GM19240 (cell line): ENCODE measurements at regions not wholly inside any gene's neighbourhood (a gene's known extent, or its start where the extent isn't known, plus 50 kb on each side); places are given as distances from the start of the nearest gene placed in this dataset.
"Not testable (repeated sequence)": the region's sequence is repeated elsewhere in the genome, so short reads cannot be mapped to it uniquely, and the experiment has no call there.

ENCODE experiments used
- DNase-seq: peaks from one replicate; pipeline ENCODE4 v3.0.0; 2011; ENCODE audit warnings: low spot score; ENCODE audit not compliant: insufficient read length

DNA sequence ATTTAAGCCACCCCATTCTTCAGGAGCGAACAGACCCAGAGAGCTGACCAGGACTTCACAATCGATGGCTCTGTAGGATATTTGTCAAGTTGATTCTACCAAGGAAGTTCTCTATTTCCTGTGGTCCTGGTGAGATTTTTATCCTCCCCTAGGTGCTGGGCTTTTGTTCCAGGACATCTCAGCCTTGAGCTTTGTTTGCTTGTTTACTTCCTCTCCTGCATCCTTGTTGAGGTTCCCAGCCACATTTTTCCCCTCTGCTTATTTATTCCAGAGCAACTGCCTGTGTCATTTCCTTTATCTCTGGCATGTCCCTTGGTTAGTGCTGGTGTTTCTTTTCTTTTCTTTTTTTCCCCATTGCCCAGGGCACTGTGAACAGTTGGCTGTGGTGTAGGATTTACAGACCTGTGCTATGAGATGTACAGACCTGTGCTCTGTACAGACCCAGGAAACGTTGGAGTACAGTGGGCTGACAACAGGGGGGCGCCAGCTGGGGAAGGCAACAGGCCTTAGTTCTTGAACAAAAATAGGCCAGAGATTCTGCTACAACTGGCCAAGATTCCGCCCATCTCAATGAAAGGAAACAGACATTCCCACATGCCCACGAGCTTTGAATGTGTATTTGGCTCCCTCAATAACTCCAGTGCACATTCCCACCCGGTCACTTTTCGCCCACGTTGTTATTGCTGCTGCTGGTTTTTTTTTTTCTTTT is 235.9 kb upstream of the DDI1 start:
- no peak for DNase-seq

DNA sequence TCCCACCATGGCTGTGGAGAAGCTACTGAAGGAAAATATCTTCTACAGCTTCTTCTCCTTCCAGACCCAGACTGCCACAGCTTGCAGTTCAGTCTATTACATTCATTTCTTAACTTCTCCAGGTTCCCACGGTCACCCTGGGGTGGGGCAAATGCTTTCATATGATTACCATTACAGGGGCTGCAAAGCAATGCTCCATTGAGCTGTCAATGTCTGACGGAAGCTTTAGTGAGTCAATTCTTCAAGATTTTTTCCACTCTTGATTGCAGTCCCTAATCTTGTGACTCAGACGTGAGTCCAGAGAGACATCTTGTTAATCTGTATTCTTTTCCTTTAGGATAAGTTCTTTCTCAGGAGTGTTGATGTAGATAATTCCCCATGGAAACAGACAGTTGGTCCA is 233.4 kb upstream of the DDI1 start:
- DNase-seq, result no peak

DNA sequence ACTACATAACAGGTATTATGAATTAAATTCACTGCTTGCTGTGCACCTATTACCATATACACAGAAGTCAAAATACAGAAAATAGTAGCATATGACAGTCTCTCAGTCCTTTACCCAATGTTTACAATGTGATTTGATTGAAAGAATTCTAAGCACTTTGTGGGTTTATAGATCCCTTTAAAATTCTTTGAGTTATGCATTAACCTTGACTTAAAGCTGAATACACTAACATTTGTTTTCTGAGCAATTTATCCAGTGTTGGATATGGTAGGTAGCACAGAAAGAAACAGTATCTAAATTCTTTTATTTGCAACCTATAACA is 230.8 kb upstream of the DDI1 start:
- DNase-seq, result no peak

DNA sequence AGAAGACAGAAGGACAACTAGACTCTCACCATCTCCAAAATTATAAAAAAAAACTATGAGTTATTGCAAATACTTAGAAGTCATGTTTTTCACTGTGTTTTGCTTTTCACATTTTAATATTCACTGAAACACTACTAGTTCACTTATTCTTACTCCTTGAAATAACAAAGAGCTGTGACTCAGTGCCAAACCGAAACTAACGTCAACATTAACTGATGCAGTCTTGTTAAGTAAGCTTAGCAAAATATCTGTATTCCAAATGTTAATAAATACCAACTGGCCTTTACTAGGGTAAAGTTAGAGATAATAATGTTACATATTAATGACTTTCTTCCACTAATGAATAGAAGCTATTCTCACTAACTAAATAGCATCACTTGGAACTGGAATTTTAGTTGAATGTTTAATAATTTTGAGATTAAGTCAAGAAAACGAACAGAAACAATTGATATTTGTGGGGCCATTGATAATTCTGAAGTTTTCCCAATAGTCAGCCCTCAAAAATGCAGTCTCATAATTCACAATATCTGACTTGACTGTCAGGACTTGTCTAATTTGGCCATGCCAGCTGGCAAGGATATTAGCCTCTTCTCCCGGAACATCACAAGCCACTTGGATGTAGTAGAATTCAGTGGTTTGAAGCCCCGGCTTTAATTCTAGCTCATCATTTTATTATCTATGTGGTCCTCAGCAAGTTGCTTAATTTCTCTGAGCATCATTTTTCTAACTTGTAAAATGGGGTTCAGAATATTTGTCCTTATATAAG is 230.1 kb upstream of the DDI1 start:
- no peak for DNase-seq

DNA sequence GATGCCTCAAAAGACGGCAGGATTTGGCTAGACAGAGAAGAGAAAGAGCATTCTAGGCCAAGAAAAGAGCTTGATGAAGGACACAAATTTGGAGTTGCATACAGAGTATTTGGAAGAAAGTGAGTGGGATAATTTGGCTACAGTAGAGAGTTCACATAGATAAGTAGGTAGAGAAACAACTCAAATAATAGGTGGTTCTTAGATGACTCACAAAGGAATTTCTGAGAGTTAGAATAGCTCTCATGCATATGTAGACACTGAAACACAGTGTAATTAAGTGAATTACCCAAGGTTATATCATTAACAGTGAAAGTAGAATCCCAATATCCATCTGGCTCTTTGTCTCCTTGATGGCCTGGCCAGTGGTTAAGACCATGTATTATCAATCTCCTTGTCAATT is 228.6 kb upstream of the DDI1 start:
- no peak for DNase-seq

DNA sequence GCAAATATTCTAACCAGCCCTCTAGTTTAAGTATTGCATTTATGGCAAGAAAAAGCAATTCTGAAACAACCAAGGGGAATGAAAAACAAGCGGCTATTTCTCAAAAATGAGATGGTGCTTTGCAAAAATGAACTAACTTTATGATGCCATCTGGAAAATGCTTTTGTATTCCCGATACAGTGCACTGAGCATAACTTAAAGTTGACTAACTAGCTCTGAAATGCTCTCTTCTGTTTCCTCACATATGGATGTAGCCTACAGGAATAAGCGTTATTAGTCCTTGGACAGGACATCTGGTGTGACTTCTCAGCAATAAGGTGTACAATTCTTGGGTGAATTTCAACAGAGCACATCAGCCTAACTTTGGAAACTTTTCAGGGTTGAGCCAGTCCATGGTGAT is 228.2 kb upstream of the DDI1 start:
- no peak for DNase-seq

DNA sequence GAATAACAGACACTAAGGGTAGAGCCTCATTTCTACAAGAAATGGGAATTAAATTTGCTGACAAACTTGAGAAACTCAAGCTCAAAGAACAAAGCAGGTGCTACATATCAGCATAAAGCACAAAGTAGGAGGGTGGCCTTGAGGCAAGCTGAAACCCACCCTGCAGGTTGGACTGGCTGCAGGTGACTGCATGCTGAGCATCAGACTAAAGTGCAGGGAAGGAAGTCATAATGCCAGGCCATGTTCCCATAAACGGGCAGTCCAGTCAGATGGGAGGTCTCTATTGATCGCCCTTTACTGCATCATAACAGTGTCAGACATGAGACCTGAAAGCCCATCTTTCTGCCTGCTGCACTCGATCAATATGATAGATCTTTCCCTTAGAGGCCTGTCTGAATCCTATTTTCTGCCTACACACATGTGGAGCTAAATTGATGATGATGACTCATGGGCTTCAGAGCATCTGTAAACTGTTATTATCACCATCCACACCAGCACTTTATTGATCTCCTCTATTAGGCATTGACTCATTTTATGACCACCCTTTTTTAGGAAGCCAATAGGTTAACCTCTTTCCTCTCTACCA is 224.5 kb upstream of the DDI1 start:
- no peak for DNase-seq

DNA sequence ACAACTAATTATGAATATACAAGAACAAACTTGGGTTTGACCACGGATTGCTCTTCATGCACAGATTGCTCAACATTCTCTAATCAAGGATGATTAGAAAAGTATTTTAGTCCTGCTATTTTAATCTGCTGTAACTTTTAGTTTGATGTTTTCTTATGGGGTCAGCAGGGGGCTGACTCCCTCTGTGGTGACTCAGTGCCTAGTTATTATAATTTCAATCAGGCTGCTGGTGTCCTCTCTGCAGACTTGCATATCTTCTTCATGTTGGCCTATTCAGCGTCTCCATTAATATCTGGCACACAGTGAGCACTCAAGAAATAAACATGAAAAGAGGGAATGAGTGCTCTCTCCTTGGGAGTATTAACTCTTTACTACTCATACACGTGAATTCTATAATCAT is 223.8 kb upstream of the DDI1 start:
- no peak for DNase-seq

DNA sequence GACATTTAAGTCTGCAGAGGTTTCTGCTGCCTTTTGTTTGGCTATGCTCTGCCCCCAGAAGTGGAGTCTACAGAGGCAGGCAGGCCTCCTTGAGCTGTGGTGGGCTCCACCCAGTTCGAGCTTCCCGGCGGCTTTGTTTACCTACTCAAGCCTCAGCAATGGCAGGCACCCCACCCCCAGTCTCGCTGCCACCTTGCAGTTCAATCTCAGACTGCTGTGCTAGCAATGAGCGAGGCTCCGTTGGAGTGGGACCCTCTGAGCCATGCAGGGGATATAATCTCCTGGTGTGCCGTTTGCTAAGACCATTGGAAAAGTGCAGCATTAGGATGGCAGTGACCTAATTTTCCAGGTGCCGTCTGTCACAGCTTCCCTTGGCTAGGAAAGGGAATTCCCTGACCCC is 216.1 kb upstream of the DDI1 start:
- DNase-seq, result not testable (repeated sequence)

DNA sequence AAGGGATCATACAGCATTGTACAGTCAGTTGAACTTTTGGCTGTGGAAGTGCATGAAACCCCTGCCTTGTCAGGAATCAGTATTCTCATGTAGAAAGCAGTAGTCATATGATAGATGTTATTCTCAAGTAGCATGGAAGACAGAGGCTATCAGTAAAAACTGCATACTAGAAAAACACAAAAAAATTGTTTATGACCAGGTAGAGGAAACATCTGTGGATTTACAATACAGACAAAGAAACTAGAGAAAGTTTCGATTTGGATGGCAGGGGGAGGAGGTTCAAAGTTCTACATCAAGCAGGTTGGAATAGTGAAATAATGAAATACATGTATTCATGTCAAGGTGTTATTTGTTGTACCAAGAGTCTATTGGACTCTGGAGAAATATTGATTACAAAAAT is 212.3 kb upstream of the DDI1 start:
- DNase-seq, result no peak

DNA sequence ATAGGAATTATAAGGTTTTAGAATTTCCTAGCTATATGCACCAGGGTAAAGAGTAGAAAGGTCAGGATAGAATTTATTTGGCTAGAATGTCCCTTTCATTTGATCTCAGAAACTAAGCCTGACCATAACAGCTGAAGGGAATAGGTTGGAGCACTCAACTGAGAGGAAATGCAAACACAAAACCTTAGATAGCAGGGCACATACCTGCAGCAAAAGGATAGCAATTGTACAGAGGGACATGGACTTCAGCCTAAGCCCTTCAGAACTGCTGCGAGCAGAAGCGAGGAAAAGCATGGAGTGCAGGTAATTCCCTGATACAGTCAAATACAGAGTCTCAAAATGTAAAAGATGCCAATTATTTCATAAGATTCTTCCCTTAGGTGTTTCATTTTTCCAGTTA is 211.0 kb upstream of the DDI1 start:
- DNase-seq, result no peak

DNA sequence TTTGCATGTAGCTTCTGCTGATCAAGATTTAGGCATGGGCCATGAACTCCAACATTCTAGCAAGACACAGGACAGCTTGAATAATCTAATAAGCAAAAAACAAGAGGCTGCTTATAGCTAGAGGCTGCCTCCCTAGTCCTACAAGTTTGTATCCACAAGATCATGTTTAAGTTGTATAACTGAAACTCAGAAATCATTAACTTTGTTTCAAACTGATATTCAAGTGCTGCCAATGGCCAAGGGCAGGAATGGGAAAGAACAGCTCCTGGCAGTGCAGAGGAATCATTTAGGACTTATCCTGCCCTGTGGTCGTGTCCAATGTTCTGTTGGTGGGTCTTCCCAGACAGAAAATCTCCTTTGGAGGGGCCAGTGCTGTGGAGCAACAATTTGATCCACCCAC is 209.6 kb upstream of the DDI1 start:
- DNase-seq, result no peak

DNA sequence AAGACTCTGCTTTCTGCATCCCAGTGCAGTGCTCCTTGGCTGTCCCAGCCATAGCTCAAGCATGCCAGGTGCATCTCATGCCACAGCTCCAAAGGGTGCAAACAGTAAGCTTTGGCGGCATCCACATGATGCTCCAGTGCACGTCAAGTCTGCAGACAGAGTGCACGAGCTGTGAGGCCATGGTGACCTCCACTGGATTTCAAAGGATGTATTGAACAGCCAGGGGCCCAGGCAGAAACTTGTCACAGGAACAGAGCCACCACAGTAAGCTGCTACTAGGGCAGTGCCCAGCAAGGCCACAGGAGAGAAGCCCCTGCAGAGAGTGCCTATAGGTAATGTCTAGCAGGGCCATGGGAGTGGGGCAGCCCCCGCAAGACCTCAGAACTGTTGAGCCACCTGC is 206.8 kb upstream of the DDI1 start:
- no peak for DNase-seq

DNA sequence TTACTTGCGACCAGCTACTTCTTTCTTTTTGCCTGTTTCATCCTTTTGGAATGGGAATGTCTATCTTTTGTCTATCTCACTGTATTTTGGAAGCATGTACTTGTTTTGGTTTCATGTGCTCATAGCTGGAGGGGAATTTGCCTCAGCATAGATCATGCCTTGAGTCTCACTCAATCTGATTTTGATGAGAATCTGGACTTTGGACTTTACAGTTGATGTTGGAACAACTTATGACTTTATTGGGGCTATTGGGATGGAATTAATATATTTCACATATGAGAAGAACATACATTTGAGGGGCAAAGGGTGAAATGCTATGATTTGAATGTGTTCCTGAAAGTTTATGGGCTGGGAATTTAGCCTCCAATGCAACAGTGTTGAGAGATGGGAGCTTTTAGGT is 206.2 kb upstream of the DDI1 start:
- no peak for DNase-seq

DNA sequence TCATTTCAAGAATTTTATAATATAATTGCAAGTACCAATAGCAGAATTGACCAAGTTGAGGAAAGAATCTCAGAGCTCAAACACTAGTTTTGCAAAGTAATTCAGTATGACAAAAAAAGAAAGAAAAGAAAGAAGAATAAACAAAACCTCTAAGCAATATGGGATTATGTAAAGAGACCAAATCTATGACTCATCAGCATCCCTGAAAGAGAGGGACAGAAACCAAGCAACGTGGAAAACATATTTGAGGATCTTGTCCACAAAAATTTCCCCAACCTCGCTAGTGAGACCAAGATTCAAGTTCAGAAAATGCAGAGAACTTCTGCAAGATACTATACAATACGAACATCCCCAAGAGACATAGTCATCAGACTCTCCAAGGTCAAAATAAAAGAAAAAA is 203.7 kb upstream of the DDI1 start:
- DNase-seq, result no peak

DNA sequence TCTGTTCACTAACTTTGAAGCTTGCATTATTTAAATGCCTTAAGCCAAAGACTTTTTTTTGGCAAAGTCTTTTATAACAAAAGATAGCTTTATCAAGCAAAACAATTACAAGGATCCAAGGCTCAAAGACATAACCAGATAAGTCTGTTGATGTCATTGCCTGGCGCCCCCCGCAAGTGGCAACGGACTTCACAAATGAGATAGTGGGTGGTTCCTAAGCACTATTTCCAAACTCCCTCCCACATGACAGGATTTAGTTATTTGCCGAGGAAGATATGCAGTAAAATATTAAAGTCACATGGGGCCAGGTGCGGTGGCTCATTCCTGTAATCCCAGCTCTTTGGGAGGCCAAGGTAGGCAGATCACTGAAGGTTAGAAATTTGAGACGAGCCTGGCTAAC is 194.2 kb upstream of the DDI1 start:
- no peak for DNase-seq

DNA sequence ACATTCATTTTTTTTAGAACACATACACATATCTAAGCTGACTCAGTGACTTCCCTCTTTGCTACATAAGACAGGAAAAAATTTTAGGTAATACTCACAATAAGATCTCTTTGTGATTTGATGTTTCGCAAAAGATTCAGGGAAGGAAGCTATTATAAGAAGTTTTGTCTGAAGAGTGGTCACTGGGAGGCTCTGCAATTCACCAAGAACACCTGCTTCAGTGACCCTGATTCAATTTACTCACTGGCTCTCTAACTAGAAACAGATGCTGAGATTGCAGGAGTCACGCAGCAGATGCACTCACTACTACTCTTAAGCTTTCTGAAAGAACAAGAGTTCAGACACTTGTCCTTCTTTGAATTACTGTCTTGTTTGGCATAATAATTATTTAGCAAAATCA is 193.6 kb upstream of the DDI1 start:
- DNase-seq, result no peak

DNA sequence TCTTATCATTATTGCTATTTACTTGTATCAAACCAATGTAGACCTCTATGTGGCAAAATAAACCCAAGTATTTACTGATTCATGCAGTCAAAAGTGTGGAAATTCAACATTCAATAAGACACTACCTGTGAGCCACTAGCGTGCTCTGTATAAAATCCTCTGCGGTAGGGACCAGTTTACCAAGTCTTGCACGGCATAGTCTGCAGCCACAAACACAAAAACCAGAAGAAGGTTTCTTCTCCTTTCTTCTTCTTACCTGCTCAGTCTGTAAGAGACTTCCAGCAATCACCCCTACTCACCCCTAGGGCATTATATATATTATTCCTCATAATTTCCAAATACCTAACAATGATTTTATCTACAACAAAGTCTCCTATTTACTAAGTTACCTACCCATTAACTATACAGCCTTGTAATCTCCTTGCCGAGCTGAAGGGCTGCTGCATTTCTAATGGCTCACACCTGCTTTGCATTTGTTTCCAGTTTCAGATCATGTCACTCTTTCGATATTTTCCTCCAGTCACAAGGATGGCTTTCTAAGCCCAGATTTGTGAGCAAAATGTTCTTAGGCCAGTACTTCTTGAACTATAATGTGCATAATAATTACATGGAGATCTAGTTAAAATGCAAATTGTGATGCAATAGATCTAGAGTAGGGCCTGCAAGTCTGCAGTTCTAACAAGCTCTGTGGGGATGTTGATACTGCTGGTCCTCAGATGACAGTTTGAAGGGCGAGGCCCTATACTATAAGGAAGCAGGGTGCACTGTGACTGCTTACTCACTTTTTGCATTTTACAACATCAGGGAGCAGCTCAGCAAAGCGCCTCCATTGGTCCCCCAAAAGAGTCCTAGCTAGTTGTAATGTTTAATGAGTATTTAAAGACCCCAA is 191.9 kb upstream of the DDI1 start:
- DNase-seq, result no peak

DNA sequence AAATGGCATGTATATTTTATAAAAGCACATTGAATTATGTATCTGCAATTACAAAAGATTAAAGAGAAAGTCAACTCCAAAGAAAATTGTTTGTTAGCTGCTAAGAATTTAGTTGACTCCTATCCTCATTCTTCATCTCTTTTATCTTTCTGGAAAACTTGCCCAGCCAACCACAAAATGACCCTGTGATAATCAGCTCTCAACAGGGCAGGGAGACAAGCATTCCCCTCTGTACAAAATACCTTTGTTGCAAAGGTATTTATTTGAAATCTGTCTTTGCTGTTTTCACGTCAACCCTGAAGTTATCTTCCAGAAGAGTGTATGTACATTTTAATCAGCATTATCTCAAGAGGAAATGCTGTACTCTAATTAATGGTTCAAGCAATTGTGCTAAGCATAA is 191.1 kb upstream of the DDI1 start:
- DNase-seq, result no peak

DNA sequence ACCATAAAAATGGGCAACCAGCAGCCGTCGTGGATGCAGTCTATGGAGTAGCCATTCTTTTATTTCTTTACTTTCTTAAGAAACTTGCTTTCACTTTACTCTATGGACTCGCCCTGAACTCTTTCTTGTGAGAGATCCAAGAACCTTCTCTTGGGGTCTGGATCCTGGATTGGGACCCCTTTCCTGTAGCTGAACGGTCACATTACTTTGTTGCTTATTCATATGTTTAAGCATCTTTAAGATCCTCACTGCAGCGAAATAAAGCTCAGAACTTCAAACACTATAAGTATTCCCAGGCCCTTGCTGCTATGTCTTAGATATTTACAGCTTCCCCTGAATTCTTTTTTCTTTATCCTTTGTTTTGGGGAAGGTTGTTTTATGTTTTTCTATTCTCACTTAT is 187.8 kb upstream of the DDI1 start:
- no peak for DNase-seq

DNA sequence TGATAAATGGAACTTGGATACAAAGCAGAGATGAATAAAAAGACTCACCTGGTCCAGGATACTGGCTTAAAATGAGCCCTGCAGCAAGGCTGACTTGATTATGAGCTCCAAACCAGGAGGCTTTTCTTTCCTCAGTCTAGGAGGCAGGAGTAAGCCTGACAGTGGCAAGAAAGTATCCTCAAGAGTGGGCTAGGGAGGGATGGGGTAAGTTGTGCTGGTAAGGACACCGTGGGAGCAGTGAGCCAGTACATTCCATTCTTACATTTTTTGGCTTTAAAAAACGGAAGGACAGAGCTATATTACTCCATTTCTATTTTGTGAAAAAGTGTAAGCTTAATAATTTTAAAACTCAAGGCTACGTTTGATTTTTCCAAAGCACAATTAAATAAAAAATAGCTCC is 187.1 kb upstream of the DDI1 start:
- no peak for DNase-seq
